ENCODE measurements at regions not wholly inside any gene's neighbourhood (a gene's known extent, or its start where the extent isn't known, plus 50 kb on each side); places are given as distances from the start of the nearest gene placed in this dataset.

- no peak for TF ChIP-seq CTCF (IDR thresholded peaks at IDR 0.05)
- TF ChIP-seq REST (IDR thresholded peaks at IDR 0.05; ENCODE audit: insufficient read depth in 1 of 2, low read depth in 2 of 2, low read length in 1 of 2), result no peak
- TF ChIP-seq SIN3A (IDR thresholded peaks at IDR 0.05; ENCODE audit: borderline replicate concordance, insufficient read depth, low read depth, low read length), result no peak
These were observed 602.9 kb downstream of the TLE1 start for GRCh38 chr9:81086416-81086815.

GRCh38 chr9:81083854-81084512 is 605.4 kb downstream of the TLE1 start:
- CTCF ChIA-PET, result no interaction called here
- BruUV-seq (replicated peaks), result no TSS peak
- POLR2A ChIA-PET, result no interaction called here
- TF ChIP-seq POLR2AphosphoS5 (IDR thresholded peaks at IDR 0.05; ENCODE audit: low read depth, low read length), result no peak
- TF ChIP-seq CTCF (IDR thresholded peaks at IDR 0.05), result no peak
- no peak for TF ChIP-seq TCF7L2 (IDR thresholded peaks at IDR 0.05; ENCODE audit: low read depth, low read length)
- TF ChIP-seq SIN3A (IDR thresholded peaks at IDR 0.05; ENCODE audit: borderline replicate concordance, insufficient read depth, low read depth, low read length), result no peak
- TF ChIP-seq REST (IDR thresholded peaks at IDR 0.05; ENCODE audit: insufficient read depth in 1 of 2, low read depth in 2 of 2, low read length in 1 of 2), result no peak
- Histone ChIP-seq H3K27me3 (ENCODE audit: control insufficient read depth, insufficient read depth, low read length) (no peaks in the 10 kb centered on the region), H3K4me3 (ENCODE audit: low read depth in 2 of 2, low read length in 2 of 2) (no peak overlapping the region), H3K4me1 (ENCODE audit: control insufficient read depth, insufficient read depth, low read length) (no peaks in the 10 kb centered on the region), H3K9me3 (ENCODE audit: control insufficient read depth, insufficient read depth, low read depth, low read length) (no peaks in the 10 kb centered on the region), H3K36me3 (ENCODE audit: control insufficient read depth, insufficient read depth, low read length) (no peaks in the 10 kb centered on the region), H3K27ac (ENCODE audit: low read length) (no peak overlapping the region)
- no peak for DNase-seq (ENCODE audit: low read depth, low spot score)
- in situ Hi-C loops (cut with HindIII; ENCODE audit: low pct_unique_long_range_greater_than_20kb, low sequenced_read_pairs) (no loop called here), intact Hi-C loops (cut with micrococcal nuclease; ENCODE audit: unreplicated experiment) (no loop called here)
- no peak for ATAC-seq

More at GRCh38 chr9:81086416-81086815, 602.9 kb downstream of the TLE1 start:
- Histone ChIP-seq H3K9me3 (ENCODE audit: control insufficient read depth, insufficient read depth, low read depth, low read length) (no peaks in the 10 kb centered on the region), H3K4me1 (ENCODE audit: control insufficient read depth, insufficient read depth, low read length) (no peaks in the 10 kb centered on the region), H3K4me3 (ENCODE audit: low read depth in 2 of 2, low read length in 2 of 2) (no peak overlapping the region), H3K36me3 (ENCODE audit: control insufficient read depth, insufficient read depth, low read length) (no peaks in the 10 kb centered on the region), H3K27me3 (ENCODE audit: control insufficient read depth, insufficient read depth, low read length) (no peaks in the 10 kb centered on the region), H3K27ac (ENCODE audit: low read length) (no peak overlapping the region)
- DNase-seq (ENCODE audit: low read depth, low spot score) (no peak), ATAC-seq (no peak)
- no TSS peak for BruUV-seq (replicated peaks)
- in situ Hi-C loops (cut with HindIII; ENCODE audit: low pct_unique_long_range_greater_than_20kb, low sequenced_read_pairs) (no loop called here), intact Hi-C loops (cut with micrococcal nuclease; ENCODE audit: unreplicated experiment) (no loop called here)
- ChIA-PET CTCF (no interaction called here), POLR2A (no interaction called here)

Measured in Panc1 (cell line).